ENCODE measurements at regions not wholly inside any gene's neighbourhood (a gene's known extent, or its start where the extent isn't known, plus 50 kb on each side); places are given as distances from the start of the nearest gene placed in this dataset.

GRCh38 chr12:64931321-64931720, 106.9 kb downstream of the TBC1D30 start:
- H3K23ac ChIP-seq (ENCODE audit: insufficient read length): no peak overlapping the region
- no peak for DNase-seq (ENCODE audit: low read depth in 1 of 2, low spot score in 2 of 2)
- H2BK20ac ChIP-seq (ENCODE audit: low read length): no peak overlapping the region
- no peak overlapping the region for H4K5ac ChIP-seq (ENCODE audit: insufficient read length, low read depth, low read length)
- H3K4me3 ChIP-seq (ENCODE audit: extremely low read depth in 1 of 4, insufficient read depth in 2 of 4, low read depth in 3 of 4, low read length in 4 of 4): no peak overlapping the region
- no peak overlapping the region for H3K18ac ChIP-seq (ENCODE audit: extremely low read depth, low read length)
- no peak for FAIRE-seq
- H4K91ac ChIP-seq (replicated peaks; ENCODE audit: insufficient read length, low read length): no peak overlapping the region
- H3K79me2 ChIP-seq (ENCODE audit: control insufficient read depth in 1 of 2, insufficient read depth in 2 of 2, low read length in 2 of 2): no peaks in the 10 kb centered on the region
- H4K8ac ChIP-seq (ENCODE audit: extremely low read depth, insufficient read depth, low read length): no peak overlapping the region
- no peak for TF ChIP-seq YY1 (IDR thresholded peaks at IDR 0.05; ENCODE audit: low read depth, low read length)
- TF ChIP-seq USF2 (IDR thresholded peaks at IDR 0.05; ENCODE audit: low read length): no peak
- no peak for TF ChIP-seq POLR2A (IDR thresholded peaks at IDR 0.05; ENCODE audit: control extremely low read depth in 1 of 2, low read depth in 2 of 2, low read length in 2 of 2)
- no peak for TF ChIP-seq EP300 (IDR thresholded peaks at IDR 0.05; ENCODE audit: borderline replicate concordance in 1 of 2, low read depth in 2 of 2, low read length in 2 of 2)
- H4K20me1 ChIP-seq (replicated peaks in 1 of 2; ENCODE audit: control insufficient read depth in 1 of 2, insufficient read depth in 2 of 2, low read length in 2 of 2): no peaks in the 10 kb centered on the region
- H2BK15ac ChIP-seq (ENCODE audit: low read length): no peak overlapping the region
- H2BK5ac ChIP-seq (ENCODE audit: low read depth, low read length): no peak overlapping the region
- H2BK12ac ChIP-seq (ENCODE audit: low read depth, low read length): no peak overlapping the region
- no peak overlapping the region for H3K4me2 ChIP-seq (ENCODE audit: insufficient read depth in 1 of 2, low read depth in 2 of 2, low read length in 2 of 2)
- peaks cover 0 to 3% (median 0%) of the 10 kb centered on the region in 4 experiments; a peak in 2 of 7 replicates for H3K4me1 ChIP-seq (replicated peaks in 1 of 4; ENCODE audit: control insufficient read depth in 3 of 4, insufficient read depth in 4 of 4, low read length in 3 of 4)
- no peak overlapping the region for H3K56ac ChIP-seq (replicated peaks; ENCODE audit: insufficient read length, low read depth, low read length)
- no peak overlapping the region for H3K9ac ChIP-seq (replicated peaks in 1 of 4; ENCODE audit: extremely low read depth in 1 of 4, low read depth in 3 of 4, low read length in 3 of 4)
- H3K9me3 ChIP-seq (ENCODE audit: insufficient read depth in 2 of 2, low read depth in 1 of 2, low read length in 1 of 2): no peaks in the 10 kb centered on the region
- H3K79me1 ChIP-seq (ENCODE audit: low read depth, low read length): no peaks in the 10 kb centered on the region
- CTCF ChIA-PET (ENCODE audit: partially characterized antibody): interaction anchor here (1.2 to 1.9 kb wide), 3 partner anchors 12 to 181 kb away, joined by 4 to 7 read pairs (median 4); no protein-coding TSS in a partner anchor
- no peak overlapping the region for H3K4ac ChIP-seq (replicated peaks; ENCODE audit: insufficient read length, low read depth, low read length)
- WGBS, 2 experiments (ENCODE audit: extremely low coverage in 1 of 2, insufficient coverage in 1 of 2, insufficient read length in 1 of 2, insufficient replicate concordance in 2 of 2, low coverage in 1 of 2, low lambda C conversion rate in 2 of 2, missing lambda C conversion rate in 1 of 2): 82% methylated on average over 3 of the region's 3 CpGs; no CpG with 5 or more reads in 1 of the 2 experiments
- no peak overlapping the region for H3K14ac ChIP-seq (ENCODE audit: insufficient read length)
- H2AFZ ChIP-seq (ENCODE audit: low read length): no peak overlapping the region
- H3K27me3 ChIP-seq (replicated peaks in 1 of 4; ENCODE audit: control insufficient read depth in 3 of 4, extremely low read depth in 1 of 4, insufficient read depth in 3 of 4, low read length in 3 of 4): no peaks in the 10 kb centered on the region; a peak in 1 of 7 replicates
- H3K23me2 ChIP-seq (ENCODE audit: low read depth, low read length): no peaks in the 10 kb centered on the region
- no peaks in the 10 kb centered on the region for H3K36me3 ChIP-seq (ENCODE audit: control insufficient read depth in 2 of 4, insufficient read depth in 4 of 4, low read length in 3 of 4)
- no peak overlapping the region for H2BK120ac ChIP-seq (replicated peaks; ENCODE audit: low read depth, low read length)
- H2AK5ac ChIP-seq (ENCODE audit: low read depth, low read length): no peak overlapping the region
- no peak overlapping the region for H3K27ac ChIP-seq (ENCODE audit: low read depth, low read length)
- POLR2A ChIA-PET (ENCODE audit: partially characterized antibody): no interaction called here
